ENCODE measurements at regions not wholly inside any gene's neighbourhood (a gene's known extent, or its start where the extent isn't known, plus 50 kb on each side); places are given as distances from the start of the nearest gene placed in this dataset.

- DNase-seq (ENCODE audit: low spot score) (no peak), FAIRE-seq (no peak)
Measured at GRCh38 chr5:38099205-38100168, 158.9 kb upstream of the EGFLAM start.

GRCh38 chr5:38094889-38095288 is 163.5 kb upstream of the EGFLAM start:
- FAIRE-seq = no peak
- no peak for DNase-seq (ENCODE audit: low spot score)

- FAIRE-seq (no peak), DNase-seq (ENCODE audit: low spot score) (no peak)
Measured at GRCh38 chr5:38093855-38094254, 164.5 kb upstream of the EGFLAM start.

GRCh38 chr5:38086777-38087176 is 171.6 kb upstream of the EGFLAM start:
- no peak for FAIRE-seq

GRCh38 chr5:38079620-38080402 is 178.5 kb upstream of the EGFLAM start:
- FAIRE-seq = no peak
- DNase-seq (ENCODE audit: low spot score) = no peak

More at GRCh38 chr5:38086777-38087176, 171.6 kb upstream of the EGFLAM start:
- no peak for DNase-seq (ENCODE audit: low spot score)

GRCh38 chr5:38078161-38078560 is 180.2 kb upstream of the EGFLAM start:
- peak; percentile 91 for FAIRE-seq
- peak; percentile 56 for DNase-seq (ENCODE audit: low spot score)

- no peak for DNase-seq (ENCODE audit: low spot score)
- FAIRE-seq = no peak
Measured at GRCh38 chr5:38077652-38078051, 180.7 kb upstream of the EGFLAM start.

- no peak for DNase-seq (ENCODE audit: low spot score)
- no peak for FAIRE-seq
Measured at GRCh38 chr5:38071831-38072694, 186.3 kb upstream of the EGFLAM start.

- FAIRE-seq (no peak), DNase-seq (ENCODE audit: low spot score) (no peak)
Measured at GRCh38 chr5:38070304-38070950, 187.9 kb upstream of the EGFLAM start.

GRCh38 chr5:38069360-38069759 is 189.0 kb upstream of the EGFLAM start:
- FAIRE-seq (peak; percentile 70), DNase-seq (ENCODE audit: low spot score) (peak; percentile 49)

GRCh38 chr5:38060354-38060753 is 198.0 kb upstream of the EGFLAM start:
- peak; percentile 62 for DNase-seq (ENCODE audit: low spot score)

GRCh38 chr5:38059876-38060275 is 198.5 kb upstream of the EGFLAM start:
- no peak for DNase-seq (ENCODE audit: low spot score)
- no peak for FAIRE-seq

More at GRCh38 chr5:38060354-38060753, 198.0 kb upstream of the EGFLAM start:
- FAIRE-seq = peak; percentile 86

GRCh38 chr5:38051711-38052511 is 206.4 kb upstream of the EGFLAM start:
- no peak for FAIRE-seq
- no peak for DNase-seq (ENCODE audit: low spot score)

GRCh38 chr5:38048400-38048799 is 208.6 kb upstream of the GDNF start:
- DNase-seq (ENCODE audit: low spot score) (no peak), FAIRE-seq (no peak)

GRCh38 chr5:38046103-38046502 is 206.3 kb upstream of the GDNF start:
- FAIRE-seq = no peak
- no peak for DNase-seq (ENCODE audit: low spot score)

- no peak for DNase-seq (ENCODE audit: low spot score)
- no peak for FAIRE-seq
Measured at GRCh38 chr5:38045446-38045845, 205.6 kb upstream of the GDNF start.

- no peak for DNase-seq (ENCODE audit: low spot score)
- FAIRE-seq = no peak
Measured at GRCh38 chr5:38039826-38040225, 200.0 kb upstream of the GDNF start.

GRCh38 chr5:38039091-38039490 is 199.2 kb upstream of the GDNF start:
- FAIRE-seq (no peak), DNase-seq (ENCODE audit: low spot score) (no peak)

- FAIRE-seq (no peak), DNase-seq (ENCODE audit: low spot score) (no peak)
Measured at GRCh38 chr5:38036765-38037164, 196.9 kb upstream of the GDNF start.

- no peak for FAIRE-seq
- DNase-seq (ENCODE audit: low spot score) = no peak
Measured at GRCh38 chr5:38032149-38032548, 192.3 kb upstream of the GDNF start.

Data from RCC 7860 (cell line).